HL-60 (cell line): ENCODE measurements at regions not wholly inside any gene's neighbourhood (a gene's known extent, or its start where the extent isn't known, plus 50 kb on each side); places are given as distances from the start of the nearest gene placed in this dataset.

Source experiments
- DNase-seq, 2 experiments: peaks; one replicate each; pipeline ENCODE4 v3.0.0-alpha.2; 2010 to 2020; ENCODE audit warnings: low read depth in 1 of 2, low spot score in 1 of 2
- H3K27ac ChIP-seq: fragments of 250-450 bp; sonication (Bioruptor Pico); replicated peaks from 2 replicates; pipeline ENCODE4 v1.5.1; 2020; ENCODE audit warnings: mild to moderate bottlenecking, moderate library complexity
- H3K27me3 ChIP-seq: fragments of 250-450 bp; sonication (Bioruptor Pico); 2 replicates; pipeline ENCODE4 v1.5.1; 2021; ENCODE audit warnings: mild to moderate bottlenecking, moderate library complexity; ENCODE audit not compliant: insufficient read depth, poor library complexity, severe bottlenecking
- H3K4me3 ChIP-seq: replicated peaks from 2 replicates; pipeline ENCODE4 v1.5.1; 2011; ENCODE audit warnings: mild to moderate bottlenecking, control low read depth, low read length; ENCODE audit not compliant: insufficient read depth
- GABPA ChIP-seq: IDR thresholded peaks from 2 replicates; pipeline ENCODE4 v1.6.1; 2012; ENCODE audit warnings: low read depth
- POLR2AphosphoS5 ChIP-seq: IDR thresholded peaks from 2 replicates; pipeline ENCODE4 v1.6.1; 2012; ENCODE audit warnings: low read depth
- REST ChIP-seq: IDR thresholded peaks from 2 replicates; pipeline ENCODE4 v1.6.1; 2012; ENCODE audit warnings: low read depth; ENCODE audit not compliant: insufficient replicate concordance
- SPI1 ChIP-seq: IDR thresholded peaks from 2 replicates; pipeline ENCODE4 v1.6.1; 2012; ENCODE audit warnings: low read depth, mild to moderate bottlenecking, borderline replicate concordance
- TF ChIP-seq, protein P1 (sequence below): IDR thresholded peaks from one replicate; pipeline ENCODE4 v1.5.1; 2011; ENCODE audit warnings: low read length, control low read depth, inconsistent platforms; ENCODE audit not compliant: insufficient read depth

- H3K27me3 ChIP-seq = no peaks in the 10 kb centered on the region
- TF ChIP-seq REST = no peak
- no peak for TF ChIP-seq POLR2AphosphoS5
- no peak for TF ChIP-seq SPI1
- TF ChIP-seq GABPA = no peak
- TF ChIP-seq, protein P1, sequence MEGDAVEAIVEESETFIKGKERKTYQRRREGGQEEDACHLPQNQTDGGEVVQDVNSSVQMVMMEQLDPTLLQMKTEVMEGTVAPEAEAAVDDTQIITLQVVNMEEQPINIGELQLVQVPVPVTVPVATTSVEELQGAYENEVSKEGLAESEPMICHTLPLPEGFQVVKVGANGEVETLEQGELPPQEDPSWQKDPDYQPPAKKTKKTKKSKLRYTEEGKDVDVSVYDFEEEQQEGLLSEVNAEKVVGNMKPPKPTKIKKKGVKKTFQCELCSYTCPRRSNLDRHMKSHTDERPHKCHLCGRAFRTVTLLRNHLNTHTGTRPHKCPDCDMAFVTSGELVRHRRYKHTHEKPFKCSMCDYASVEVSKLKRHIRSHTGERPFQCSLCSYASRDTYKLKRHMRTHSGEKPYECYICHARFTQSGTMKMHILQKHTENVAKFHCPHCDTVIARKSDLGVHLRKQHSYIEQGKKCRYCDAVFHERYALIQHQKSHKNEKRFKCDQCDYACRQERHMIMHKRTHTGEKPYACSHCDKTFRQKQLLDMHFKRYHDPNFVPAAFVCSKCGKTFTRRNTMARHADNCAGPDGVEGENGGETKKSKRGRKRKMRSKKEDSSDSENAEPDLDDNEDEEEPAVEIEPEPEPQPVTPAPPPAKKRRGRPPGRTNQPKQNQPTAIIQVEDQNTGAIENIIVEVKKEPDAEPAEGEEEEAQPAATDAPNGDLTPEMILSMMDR = no peak
- no peak overlapping the region for H3K4me3 ChIP-seq
- DNase-seq = no peak
- no peak overlapping the region for H3K27ac ChIP-seq
Observed at GRCh38 chr1:101683561-101683960, 313.2 kb downstream of the OLFM3 start.

DNA sequence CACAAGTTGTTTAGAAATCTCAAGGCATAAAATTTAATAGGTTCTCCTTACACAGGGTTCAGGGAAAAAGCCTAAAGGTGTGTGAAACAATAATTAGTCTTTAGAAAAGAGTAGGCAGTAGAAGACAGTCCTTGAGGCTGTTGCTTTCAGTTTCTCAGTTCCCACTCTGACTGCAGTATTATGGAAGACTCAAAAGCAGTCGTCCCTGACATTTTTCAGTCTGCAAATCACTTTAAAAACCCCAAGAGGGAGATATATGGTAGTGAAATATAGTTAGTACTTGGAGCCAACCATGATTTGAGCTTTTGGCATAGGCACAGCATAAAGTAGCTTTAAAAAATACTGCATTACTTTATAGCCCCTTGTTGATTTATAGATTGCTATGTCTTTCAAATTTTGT, 299.7 kb downstream of the OLFM3 start:
- H3K27me3 ChIP-seq = no peaks in the 10 kb centered on the region
- no peak overlapping the region for H3K27ac ChIP-seq
- TF ChIP-seq SPI1 (no peak), POLR2AphosphoS5 (no peak), REST (no peak), GABPA (no peak)
- TF ChIP-seq, protein P1 = no peak
- DNase-seq = no peak
- no peak overlapping the region for H3K4me3 ChIP-seq

- no peak overlapping the region for H3K4me3 ChIP-seq
- no peak for DNase-seq
- H3K27ac ChIP-seq = no peak overlapping the region
- no peak for TF ChIP-seq POLR2AphosphoS5
- no peak for TF ChIP-seq REST
- TF ChIP-seq, protein P1 = no peak
- no peak for TF ChIP-seq GABPA
- no peak for TF ChIP-seq SPI1
- H3K27me3 ChIP-seq = no peaks in the 10 kb centered on the region
Observed at GRCh38 chr1:101698681-101699080, 298.0 kb downstream of the OLFM3 start.
